ENCODE measurements at regions not wholly inside any gene's neighbourhood (a gene's known extent, or its start where the extent isn't known, plus 50 kb on each side); places are given as distances from the start of the nearest gene placed in this dataset.

DNA sequence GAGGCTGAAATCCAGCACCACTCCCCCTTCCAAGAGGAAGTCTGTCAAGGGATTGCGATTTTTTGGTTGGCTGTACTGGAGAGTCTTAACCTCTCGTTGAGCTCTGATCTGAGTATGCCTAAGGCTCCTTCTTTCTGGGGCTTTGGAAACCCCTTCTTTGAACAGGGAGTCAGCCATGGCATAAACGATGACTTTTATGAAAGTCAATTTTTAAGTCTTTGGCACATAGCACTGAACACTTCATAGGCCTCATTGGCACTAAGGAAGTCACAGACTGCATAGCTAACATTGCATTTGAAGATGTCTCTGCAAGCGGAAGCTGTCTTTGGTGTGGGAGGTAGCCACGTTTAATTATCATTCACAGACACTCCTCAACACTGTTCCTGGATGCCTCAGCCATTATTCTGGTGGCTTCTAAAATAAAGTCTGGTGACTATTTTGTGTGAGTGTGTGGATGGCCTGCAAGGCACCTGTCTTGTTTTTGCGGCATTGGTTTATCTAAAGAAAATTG is 148.2 kb upstream of the NCK2 start:
- TF ChIP-seq, protein P1, sequence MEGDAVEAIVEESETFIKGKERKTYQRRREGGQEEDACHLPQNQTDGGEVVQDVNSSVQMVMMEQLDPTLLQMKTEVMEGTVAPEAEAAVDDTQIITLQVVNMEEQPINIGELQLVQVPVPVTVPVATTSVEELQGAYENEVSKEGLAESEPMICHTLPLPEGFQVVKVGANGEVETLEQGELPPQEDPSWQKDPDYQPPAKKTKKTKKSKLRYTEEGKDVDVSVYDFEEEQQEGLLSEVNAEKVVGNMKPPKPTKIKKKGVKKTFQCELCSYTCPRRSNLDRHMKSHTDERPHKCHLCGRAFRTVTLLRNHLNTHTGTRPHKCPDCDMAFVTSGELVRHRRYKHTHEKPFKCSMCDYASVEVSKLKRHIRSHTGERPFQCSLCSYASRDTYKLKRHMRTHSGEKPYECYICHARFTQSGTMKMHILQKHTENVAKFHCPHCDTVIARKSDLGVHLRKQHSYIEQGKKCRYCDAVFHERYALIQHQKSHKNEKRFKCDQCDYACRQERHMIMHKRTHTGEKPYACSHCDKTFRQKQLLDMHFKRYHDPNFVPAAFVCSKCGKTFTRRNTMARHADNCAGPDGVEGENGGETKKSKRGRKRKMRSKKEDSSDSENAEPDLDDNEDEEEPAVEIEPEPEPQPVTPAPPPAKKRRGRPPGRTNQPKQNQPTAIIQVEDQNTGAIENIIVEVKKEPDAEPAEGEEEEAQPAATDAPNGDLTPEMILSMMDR (IDR thresholded peaks at IDR 0.05; ENCODE audit: borderline replicate concordance, control extremely low read depth, extremely low read depth, insufficient read depth, missing control alignments): no peak
- DNase-seq (ENCODE audit: low spot score): no peak
- in situ Hi-C loops (cut with MboI; ENCODE audit: low sequenced_read_pairs, unreplicated experiment): loop anchor here (25.0 kb wide), 1 partner anchor 366 kb away; no protein-coding TSS in a partner anchor

DNA sequence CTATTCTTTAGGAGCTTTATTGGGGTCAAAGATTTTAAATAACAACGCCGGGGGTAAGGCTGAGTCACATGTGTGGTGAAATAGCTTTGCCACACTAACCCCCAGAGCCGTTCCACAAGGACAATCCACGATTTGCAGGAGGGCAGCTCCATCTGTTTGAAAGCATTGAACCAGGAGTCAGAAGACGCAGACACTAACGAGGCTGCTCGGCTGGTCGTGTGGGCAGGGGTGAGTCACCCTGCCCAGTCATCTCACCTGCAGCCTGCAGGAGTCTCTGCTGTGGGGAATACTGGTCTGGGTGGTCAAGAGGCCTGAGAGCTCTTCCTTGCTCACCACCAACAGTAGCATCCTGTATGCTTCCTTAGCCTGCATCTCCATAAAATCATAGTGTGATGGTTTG is 149.2 kb upstream of the NCK2 start:
- TF ChIP-seq, protein P1 (IDR thresholded peaks at IDR 0.05; ENCODE audit: borderline replicate concordance, control extremely low read depth, extremely low read depth, insufficient read depth, missing control alignments): no peak
- DNase-seq (ENCODE audit: low spot score): no peak
- in situ Hi-C loops (cut with MboI; ENCODE audit: low sequenced_read_pairs, unreplicated experiment): loop anchor here (25.0 kb wide), 1 partner anchor 367 kb away; no protein-coding TSS in a partner anchor

DNA sequence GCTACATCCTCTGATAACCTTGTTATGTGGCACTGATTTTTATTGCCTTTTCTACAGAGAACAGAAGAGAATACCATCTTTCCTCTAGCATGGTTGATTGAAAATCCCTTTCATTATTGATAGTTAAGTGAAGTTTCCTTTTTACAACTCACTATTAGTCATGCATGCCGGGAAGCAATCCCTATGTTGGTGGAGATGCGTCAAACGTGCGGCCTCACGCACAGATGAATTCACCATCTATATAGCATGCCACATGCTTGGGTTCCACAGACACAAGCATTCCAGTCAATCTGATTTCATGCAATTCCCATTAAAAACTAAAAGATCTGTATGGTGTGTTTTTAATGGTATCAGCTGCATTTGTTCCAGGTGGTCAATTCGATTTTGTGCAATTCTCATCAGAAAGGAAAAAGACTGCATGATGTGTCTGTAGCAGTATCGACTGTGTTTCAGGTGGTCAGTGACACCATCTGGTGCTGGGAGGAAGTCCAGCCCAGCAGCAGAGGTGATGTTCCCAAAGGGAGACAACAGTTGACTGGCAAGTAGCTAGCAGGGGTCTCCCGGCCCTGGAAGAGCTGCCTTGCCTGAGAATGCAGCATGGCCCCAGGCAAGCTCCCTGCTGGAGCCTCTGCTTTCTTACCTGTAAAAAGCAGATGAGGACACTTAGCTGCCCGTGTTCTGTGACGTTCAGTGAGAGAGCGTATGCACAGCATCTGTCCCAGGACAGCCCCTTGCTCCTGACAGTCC is 151.3 kb upstream of the NCK2 start:
- TF ChIP-seq, protein P1 (IDR thresholded peaks at IDR 0.05; ENCODE audit: borderline replicate concordance, control extremely low read depth, extremely low read depth, insufficient read depth, missing control alignments): no peak
- in situ Hi-C loops (cut with MboI; ENCODE audit: low sequenced_read_pairs, unreplicated experiment): loop anchor here (25.0 kb wide), 1 partner anchor 369 kb away; no protein-coding TSS in a partner anchor
- DNase-seq (ENCODE audit: low spot score): no peak

DNA sequence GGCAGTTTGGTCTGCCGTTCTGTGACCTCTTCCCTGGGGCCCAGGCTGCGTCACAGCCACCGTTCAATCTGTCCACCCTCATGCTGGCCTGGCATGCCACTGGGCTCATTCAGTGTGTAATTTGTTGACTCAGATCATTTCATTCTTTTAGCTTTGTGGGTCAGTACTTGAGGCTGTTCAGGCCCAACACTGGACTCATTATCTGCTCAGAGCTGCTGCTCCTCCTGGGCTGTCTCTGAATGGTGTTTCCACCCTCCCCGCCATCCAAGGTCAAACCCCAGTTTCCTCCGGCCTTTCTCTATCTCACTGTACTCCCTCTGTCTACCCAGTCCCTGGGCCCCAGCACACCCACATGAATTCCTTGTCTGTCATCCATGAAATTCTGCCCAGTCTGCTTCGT is 152.4 kb upstream of the NCK2 start:
- in situ Hi-C loops (cut with MboI; ENCODE audit: low sequenced_read_pairs, unreplicated experiment): loop anchor here (25.0 kb wide), 1 partner anchor 370 kb away; no protein-coding TSS in a partner anchor
- DNase-seq (ENCODE audit: low spot score): no peak
- TF ChIP-seq, protein P1 (IDR thresholded peaks at IDR 0.05; ENCODE audit: borderline replicate concordance, control extremely low read depth, extremely low read depth, insufficient read depth, missing control alignments): no peak

DNA sequence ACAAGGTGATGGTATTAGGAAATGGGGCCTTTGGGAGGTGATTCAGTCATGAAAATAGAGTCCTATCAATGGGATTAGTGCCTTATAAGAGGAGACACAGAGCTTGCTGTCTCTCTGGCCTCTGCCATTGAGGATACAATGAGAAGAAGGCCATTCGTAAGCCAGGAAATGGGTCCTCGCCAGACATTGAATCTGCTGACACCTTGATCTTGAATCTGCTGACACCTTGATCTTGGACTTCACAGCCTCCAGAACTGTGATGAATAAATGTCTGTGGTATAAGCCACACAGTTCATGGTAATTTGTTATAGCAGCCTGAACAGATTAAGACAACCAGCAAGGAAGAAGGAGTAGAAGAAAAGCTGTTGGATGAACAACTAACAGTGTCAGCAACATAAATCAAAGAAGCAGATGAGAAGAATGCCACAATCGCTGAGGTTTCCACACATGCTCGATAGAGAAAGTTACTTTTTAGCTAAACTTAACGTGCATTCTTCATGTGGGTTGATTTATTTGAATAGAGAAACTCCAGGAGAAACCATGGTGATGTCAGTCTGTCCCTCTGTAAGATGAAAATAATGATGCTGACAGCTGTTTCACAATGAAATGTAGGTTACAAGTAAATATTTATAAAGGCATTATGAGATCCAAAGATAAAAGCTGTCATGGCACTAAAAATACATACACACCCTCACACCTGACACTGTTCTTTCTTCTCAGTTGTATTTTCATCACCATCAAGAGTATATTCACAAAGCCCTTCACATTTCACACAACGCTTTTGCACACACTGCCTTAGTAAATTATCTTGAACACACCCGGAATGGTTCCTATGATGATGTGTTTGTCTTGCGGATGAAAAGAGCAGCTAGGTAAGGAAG is 153.7 kb upstream of the NCK2 start:
- in situ Hi-C loops (cut with MboI; ENCODE audit: low sequenced_read_pairs, unreplicated experiment): loop anchor here (25.0 kb wide), 1 partner anchor 371 kb away; no protein-coding TSS in a partner anchor
- no peak for DNase-seq (ENCODE audit: low spot score)
- TF ChIP-seq, protein P1 (IDR thresholded peaks at IDR 0.05; ENCODE audit: borderline replicate concordance, control extremely low read depth, extremely low read depth, insufficient read depth, missing control alignments): no peak

DNA sequence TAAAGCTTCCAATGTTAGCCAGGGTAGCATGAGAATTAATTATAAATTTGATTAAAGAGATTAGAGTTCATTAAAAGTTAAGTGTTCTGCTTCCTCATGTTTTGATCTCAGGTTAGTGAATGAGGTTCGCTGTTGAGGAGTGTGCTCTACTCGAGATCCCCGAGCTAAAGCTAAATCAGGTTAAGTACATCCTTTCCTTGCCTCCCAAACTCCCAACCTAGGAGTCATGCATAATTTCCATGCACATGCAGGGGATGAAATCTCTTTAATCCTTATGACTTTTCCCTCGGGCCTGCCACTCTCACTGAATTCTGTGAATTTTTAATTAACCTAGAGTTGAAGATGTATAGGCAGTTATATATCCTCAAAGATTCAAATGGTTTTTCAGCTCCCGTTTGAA is 156.1 kb upstream of the NCK2 start:
- in situ Hi-C loops (cut with MboI; ENCODE audit: low sequenced_read_pairs, unreplicated experiment): loop anchor here (25.0 kb wide), 1 partner anchor 374 kb away; no protein-coding TSS in a partner anchor
- DNase-seq (ENCODE audit: low spot score): no peak
- TF ChIP-seq, protein P1 (IDR thresholded peaks at IDR 0.05; ENCODE audit: borderline replicate concordance, control extremely low read depth, extremely low read depth, insufficient read depth, missing control alignments): no peak

Data from GM13976 (cell line).